Mesodermal cell (in vitro differentiated cells): ENCODE measurements at regions not wholly inside any gene's neighbourhood (a gene's known extent, or its start where the extent isn't known, plus 50 kb on each side); places are given as distances from the start of the nearest gene placed in this dataset.

Experiments
- H3K27ac ChIP-seq: 2 replicates; pipeline ENCODE4 v1.7.0; 2013; ENCODE audit warnings: mild to moderate bottlenecking, low read depth, low read length, moderate library complexity; ENCODE audit not compliant: severe bottlenecking
- H3K36me3 ChIP-seq: 2 replicates; pipeline ENCODE4 v1.7.1; 2013; ENCODE audit warnings: mild to moderate bottlenecking, low read length, moderate library complexity; ENCODE audit not compliant: control insufficient read depth, insufficient read depth
- H3K4me1 ChIP-seq: one replicate; pipeline ENCODE4 v1.7.1; 2013; ENCODE audit warnings: mild to moderate bottlenecking, low read length; ENCODE audit not compliant: insufficient read depth, control insufficient read depth, poor library complexity, severe bottlenecking
- H3K4me3 ChIP-seq: 2 replicates; pipeline ENCODE4 v1.7.0; 2013; ENCODE audit warnings: low read length, control low read depth, mild to moderate bottlenecking; ENCODE audit not compliant: insufficient read depth, poor library complexity, severe bottlenecking; ENCODE audit errors: extremely low read depth
- H3K9me3 ChIP-seq: 2 replicates; pipeline ENCODE4 v1.7.1; 2013; ENCODE audit warnings: mild to moderate bottlenecking, low read length, moderate library complexity; ENCODE audit not compliant: control insufficient read depth
- WGBS, 2 experiments: methylation state at CpG; one replicate each; pipeline ENCODE4 v1.1.5; 2013; ENCODE audit warnings: missing lambda C conversion rate in 2 of 2; ENCODE audit not compliant: insufficient coverage in 2 of 2; 5-methylcytosine and 5-hydroxymethylcytosine counted together

DNA sequence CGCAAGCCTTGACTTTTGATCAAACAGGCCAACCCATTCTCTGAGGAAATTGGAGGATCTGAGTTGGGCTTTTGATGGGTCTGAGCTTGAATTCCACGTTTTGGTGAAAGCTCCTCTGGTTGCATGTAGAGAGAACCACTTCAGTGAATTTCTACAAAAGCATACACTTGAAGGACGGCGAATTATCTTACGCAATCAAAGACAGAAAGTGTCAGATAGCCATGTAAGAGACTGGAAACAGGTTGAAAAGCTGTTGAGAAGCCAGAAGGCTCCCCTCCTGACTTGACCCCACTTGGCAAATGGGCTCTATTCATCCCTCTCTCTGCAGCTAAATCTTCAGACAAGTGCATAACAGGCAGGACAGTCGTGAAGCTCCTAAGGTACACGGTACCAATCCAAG, 809.1 kb downstream of the BCL11B start:
- H3K4me1 ChIP-seq = no peaks in the 10 kb centered on the region
- H3K4me3 ChIP-seq = no peak overlapping the region
- H3K36me3 ChIP-seq = no peaks in the 10 kb centered on the region
- no peak overlapping the region for H3K27ac ChIP-seq
- H3K9me3 ChIP-seq = no peaks in the 10 kb centered on the region
- 79 to 100% methylated on average over 2 to 7 of the region's 7 CpGs for WGBS, 2 experiments

GRCh38 chr14:98466807-98467206, 805.2 kb downstream of the BCL11B start:
- H3K36me3 ChIP-seq = no peaks in the 10 kb centered on the region
- no peaks in the 10 kb centered on the region for H3K9me3 ChIP-seq
- WGBS, 2 experiments = 85 to 89% methylated on average over 4 to 5 of the region's 7 CpGs
- H3K4me3 ChIP-seq = no peak overlapping the region
- no peaks in the 10 kb centered on the region for H3K4me1 ChIP-seq
- H3K27ac ChIP-seq = no peak overlapping the region

DNA sequence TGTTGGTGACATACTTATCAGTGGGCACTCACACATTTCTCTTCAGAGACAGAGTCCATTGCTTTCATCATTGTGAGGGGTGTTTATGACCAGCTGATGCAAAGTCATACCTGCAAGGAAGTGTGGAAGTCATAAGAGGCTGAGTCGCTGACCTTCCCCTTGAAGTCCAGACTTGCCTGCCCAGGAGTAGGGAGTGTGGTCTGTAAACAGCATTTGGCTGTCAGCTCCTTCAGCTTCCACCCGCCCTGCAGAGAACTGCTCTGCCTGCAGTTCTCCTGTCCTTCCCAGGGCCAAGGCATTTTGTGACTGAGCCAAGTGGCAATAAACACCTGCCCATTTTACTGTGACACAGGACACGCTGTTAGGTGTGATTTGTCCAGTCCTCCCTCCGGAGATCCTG, 801.3 kb downstream of the BCL11B start:
- Histone ChIP-seq H3K27ac (no peak overlapping the region), H3K4me1 (no peaks in the 10 kb centered on the region), H3K4me3 (no peak overlapping the region), H3K9me3 (no peaks in the 10 kb centered on the region), H3K36me3 (no peaks in the 10 kb centered on the region)
- 73 to 74% methylated on average over 3 to 4 of the region's 4 CpGs for WGBS, 2 experiments

- no peaks in the 10 kb centered on the region for H3K4me1 ChIP-seq
- H3K27ac ChIP-seq = no peak overlapping the region
- H3K9me3 ChIP-seq = no peaks in the 10 kb centered on the region
- H3K36me3 ChIP-seq = no peaks in the 10 kb centered on the region
- H3K4me3 ChIP-seq = no peak overlapping the region
- WGBS, 2 experiments = 100% methylated on average over 1 of the region's 2 CpGs
Measured at GRCh38 chr14:98474900-98475299, 797.1 kb downstream of the BCL11B start.

DNA sequence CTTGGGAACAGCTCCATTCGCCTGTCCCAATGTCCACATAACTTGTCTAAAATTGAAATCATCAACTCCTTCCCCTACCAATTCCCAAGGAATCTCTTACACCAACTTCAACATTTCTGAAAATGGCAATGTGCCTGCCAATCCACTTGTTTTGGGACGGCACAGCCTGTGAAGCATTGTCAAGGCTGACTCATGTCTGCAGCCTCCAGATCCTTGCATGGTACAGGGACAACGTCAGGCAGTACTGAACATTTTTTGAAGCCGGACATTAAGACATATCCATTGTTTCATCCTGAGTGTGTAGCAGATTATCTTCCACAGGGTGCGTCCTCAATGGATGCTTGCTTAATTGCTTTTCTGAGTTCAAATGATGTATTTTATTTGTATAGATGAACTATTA, 794.1 kb downstream of the BCL11B start:
- H3K36me3 ChIP-seq = no peaks in the 10 kb centered on the region
- H3K4me3 ChIP-seq = no peak overlapping the region
- H3K27ac ChIP-seq = no peak overlapping the region
- 82 to 94% methylated on average over 3 of the region's 5 CpGs for WGBS, 2 experiments
- H3K4me1 ChIP-seq = no peaks in the 10 kb centered on the region
- no peaks in the 10 kb centered on the region for H3K9me3 ChIP-seq

- no peaks in the 10 kb centered on the region for H3K36me3 ChIP-seq
- H3K4me1 ChIP-seq = no peaks in the 10 kb centered on the region
- WGBS, 2 experiments = 100% methylated on average over 1 of the region's 4 CpGs; no CpG with 5 or more reads in 1 of the 2 experiments
- no peaks in the 10 kb centered on the region for H3K9me3 ChIP-seq
- H3K27ac ChIP-seq = no peak overlapping the region
- H3K4me3 ChIP-seq = no peak overlapping the region
Measured at GRCh38 chr14:98489115-98489514, 782.9 kb downstream of the BCL11B start.

GRCh38 chr14:98494582-98494981, 777.4 kb downstream of the BCL11B start:
- Histone ChIP-seq H3K36me3 (no peaks in the 10 kb centered on the region), H3K27ac (no peak overlapping the region), H3K4me1 (no peaks in the 10 kb centered on the region), H3K4me3 (no peak overlapping the region), H3K9me3 (no peaks in the 10 kb centered on the region)
- 70 to 96% methylated on average over 2 to 5 of the region's 5 CpGs for WGBS, 2 experiments

- no peak overlapping the region for H3K27ac ChIP-seq
- no peaks in the 10 kb centered on the region for H3K9me3 ChIP-seq
- no peak overlapping the region for H3K4me3 ChIP-seq
- H3K4me1 ChIP-seq = no peaks in the 10 kb centered on the region
- WGBS, 2 experiments = 80 to 97% methylated on average over 2 to 5 of the region's 7 CpGs
- H3K36me3 ChIP-seq = no peaks in the 10 kb centered on the region
Measured at GRCh38 chr14:98498019-98498885, 773.7 kb downstream of the BCL11B start.

GRCh38 chr14:98501335-98501734, 770.7 kb downstream of the BCL11B start:
- Histone ChIP-seq H3K27ac (no peak overlapping the region), H3K36me3 (no peaks in the 10 kb centered on the region), H3K4me1 (no peaks in the 10 kb centered on the region), H3K4me3 (no peak overlapping the region), H3K9me3 (no peaks in the 10 kb centered on the region)
- WGBS, 2 experiments = 88 to 97% methylated on average over 5 of the region's 7 CpGs

DNA sequence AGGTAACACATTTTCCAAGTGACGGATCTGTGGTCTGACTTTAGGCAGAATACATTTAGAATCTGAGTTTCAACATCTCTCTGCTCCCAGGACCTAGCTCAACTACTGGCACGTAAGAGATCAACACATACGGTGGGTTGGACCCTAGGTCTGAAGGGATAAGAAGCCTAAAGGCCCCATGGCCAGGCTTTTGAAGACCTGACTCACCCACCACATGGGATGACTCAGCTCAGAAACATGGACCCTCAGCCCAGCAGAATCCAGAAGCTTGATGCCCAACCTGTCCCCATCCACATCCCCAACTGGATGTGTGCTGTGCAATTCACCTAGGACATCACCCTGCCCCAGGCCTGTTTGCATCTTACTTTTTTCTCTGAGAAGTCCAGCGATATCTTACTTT, 770.2 kb downstream of the BCL11B start:
- WGBS, 2 experiments = 89 to 94% methylated on average over 3 to 4 of the region's 4 CpGs
- H3K4me1 ChIP-seq = no peaks in the 10 kb centered on the region
- H3K27ac ChIP-seq = no peak overlapping the region
- no peaks in the 10 kb centered on the region for H3K36me3 ChIP-seq
- H3K4me3 ChIP-seq = no peak overlapping the region
- no peaks in the 10 kb centered on the region for H3K9me3 ChIP-seq

DNA sequence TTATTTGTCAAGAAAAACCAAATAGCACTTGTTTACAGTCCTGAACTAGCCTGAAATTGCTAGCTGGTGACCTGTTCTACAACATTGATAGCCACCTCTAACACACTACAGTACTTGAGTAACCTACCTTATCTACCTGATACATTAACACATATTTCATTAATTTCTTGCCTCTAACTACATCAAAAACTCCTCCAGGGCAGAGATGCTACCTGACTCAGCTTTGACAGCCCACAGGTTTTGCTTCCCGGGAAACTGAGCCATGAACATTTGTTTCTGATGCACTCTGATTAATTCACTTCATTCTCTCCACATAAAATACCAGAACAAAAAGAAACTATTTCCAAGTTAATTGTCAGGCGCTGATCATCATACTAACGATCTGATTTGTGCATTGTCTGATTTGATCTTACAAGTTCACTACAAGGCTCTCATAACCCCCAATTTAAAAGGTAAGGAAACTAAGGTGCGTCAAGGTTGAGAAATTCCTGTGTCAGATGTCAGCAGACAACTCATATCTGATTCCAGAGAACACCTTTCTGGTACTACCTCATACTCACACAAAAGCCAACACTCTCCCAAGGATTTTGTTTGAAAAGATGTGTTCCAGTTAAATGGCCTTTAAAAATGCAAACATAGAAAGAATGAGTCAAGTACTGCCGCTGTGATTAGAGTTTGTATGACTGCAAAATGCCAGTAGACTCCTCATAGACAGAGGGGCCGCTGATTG, 768.7 kb downstream of the BCL11B start:
- Histone ChIP-seq H3K27ac (no peak overlapping the region), H3K4me3 (no peak overlapping the region), H3K9me3 (no peaks in the 10 kb centered on the region), H3K4me1 (no peaks in the 10 kb centered on the region), H3K36me3 (no peaks in the 10 kb centered on the region)
- 90 to 94% methylated on average over 4 to 5 of the region's 6 CpGs for WGBS, 2 experiments
